Brain pericyte (primary cell): ENCODE measurements at regions not wholly inside any gene's neighbourhood (a gene's known extent, or its start where the extent isn't known, plus 50 kb on each side); places are given as distances from the start of the nearest gene placed in this dataset.

Experiments
- DNase-seq: peaks from one replicate; pipeline ENCODE4 v3.0.0-alpha.2; 2012; ENCODE audit warnings: low read depth, low spot score

DNA sequence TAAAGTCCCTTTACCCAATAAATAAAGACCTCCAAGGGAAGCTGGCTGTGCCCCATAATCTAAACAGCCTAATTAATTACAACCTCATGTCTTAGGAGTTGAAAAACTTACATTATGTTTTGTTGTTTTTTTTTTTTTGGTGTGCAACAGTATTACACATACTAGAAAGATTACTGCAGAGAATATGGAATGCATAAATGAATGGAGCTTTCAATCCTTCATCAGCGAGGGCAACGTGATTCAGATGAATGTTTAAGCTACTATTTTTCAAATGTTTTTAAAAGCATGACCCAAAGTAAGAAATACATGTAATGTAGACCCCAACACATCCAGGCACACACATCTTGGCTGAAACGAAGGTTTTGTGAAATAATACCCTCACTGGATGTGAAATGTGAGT, 167.1 kb upstream of the FN1 start:
- DNase-seq: no peak

DNA sequence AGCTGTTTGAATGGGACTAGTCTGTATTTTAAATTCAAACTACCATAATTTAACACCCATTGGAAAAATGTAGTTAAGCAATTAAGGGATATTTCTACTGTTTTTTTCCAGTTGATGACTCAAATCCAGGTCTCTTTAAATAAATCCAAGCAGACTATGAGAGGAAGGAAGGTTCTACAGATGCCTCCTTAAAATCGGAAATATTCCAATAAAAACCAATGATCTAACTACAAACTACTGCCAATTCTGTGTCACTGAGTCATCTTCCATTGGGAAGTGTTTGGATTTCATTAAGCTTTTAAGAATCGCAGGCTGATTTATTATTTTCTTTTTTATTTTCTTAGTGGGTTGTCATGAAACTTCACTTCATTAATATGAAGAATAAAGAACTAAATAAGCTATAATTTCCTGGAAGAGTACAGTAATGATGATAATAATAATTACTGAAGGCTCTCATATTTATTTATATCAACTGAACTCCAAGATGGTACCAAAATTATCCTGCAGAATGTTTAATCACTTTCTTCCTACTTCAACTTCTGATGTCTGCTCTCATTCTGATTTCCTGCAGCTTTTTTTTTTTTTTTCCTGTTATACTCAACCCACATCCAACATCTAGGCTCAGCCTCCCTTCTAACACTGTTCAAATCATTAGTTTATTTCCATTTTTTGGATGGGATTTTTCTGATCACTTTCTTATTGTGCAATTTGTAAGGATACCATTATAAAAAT, 166.3 kb upstream of the FN1 start:
- DNase-seq: no peak

DNA sequence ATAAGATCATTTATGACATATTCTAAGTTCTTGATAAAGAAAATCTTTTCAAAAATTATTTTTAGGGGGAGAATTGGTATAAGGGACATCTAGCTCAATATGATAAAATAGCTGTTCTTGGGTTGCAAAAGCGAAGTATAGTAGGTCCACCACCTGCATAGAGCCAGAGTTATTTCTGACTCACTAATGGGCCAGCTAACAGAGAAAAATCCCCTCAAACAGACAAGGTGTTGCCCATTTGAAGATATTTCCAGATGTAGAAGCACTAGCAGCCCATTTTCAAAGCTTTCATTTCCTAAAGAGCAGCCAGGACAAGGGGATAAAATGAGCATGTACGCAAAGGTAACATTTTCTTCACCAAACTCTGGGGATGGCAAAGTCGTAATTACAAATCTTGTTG, 165.7 kb upstream of the FN1 start:
- DNase-seq: no peak

DNA sequence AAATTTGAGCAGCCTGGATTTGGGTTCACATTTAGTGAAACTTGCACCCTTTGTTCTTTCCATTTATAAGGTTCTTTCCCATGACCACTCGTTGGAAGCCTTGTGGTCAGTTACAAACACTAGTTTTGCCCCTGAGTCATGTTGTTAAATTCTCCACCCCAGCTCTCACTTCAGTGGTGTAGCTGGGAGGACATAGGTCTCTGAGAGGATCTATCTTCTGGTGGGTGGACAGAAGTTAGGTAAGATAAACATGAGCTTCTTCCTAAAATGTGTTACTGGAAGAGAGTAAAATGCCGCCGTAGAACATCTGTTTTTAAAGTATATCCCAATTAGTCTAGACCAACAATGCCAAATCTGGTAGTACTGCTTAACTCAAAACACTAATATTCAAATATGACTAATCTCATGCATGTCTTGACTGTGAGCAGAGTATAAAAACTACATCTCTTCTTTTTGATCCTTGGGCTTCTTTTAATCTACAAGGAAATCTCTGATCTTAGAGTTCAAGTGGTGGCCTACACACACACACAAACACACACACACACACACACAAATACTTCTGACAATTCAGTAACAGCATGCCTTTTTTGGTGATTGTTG, 162.6 kb upstream of the FN1 start:
- no peak for DNase-seq

DNA sequence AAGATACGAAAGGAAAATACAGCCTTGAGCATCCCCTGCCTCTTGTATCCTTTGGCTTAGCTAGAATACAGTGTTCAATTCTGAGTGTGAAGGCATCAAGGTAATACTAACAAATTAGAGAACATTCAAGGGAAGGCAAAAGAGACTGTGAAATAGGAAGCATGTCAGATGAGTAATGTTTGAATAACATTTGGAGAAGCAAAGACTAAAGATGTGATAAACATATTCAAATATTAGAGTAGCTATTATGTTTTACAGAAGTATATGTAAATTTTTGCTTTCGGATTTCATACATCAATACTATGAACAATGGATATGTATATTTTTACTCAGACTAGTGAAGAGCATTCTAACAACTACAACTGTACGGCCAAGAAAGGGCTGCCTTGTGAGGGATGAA, 161.7 kb upstream of the FN1 start:
- no peak for DNase-seq

DNA sequence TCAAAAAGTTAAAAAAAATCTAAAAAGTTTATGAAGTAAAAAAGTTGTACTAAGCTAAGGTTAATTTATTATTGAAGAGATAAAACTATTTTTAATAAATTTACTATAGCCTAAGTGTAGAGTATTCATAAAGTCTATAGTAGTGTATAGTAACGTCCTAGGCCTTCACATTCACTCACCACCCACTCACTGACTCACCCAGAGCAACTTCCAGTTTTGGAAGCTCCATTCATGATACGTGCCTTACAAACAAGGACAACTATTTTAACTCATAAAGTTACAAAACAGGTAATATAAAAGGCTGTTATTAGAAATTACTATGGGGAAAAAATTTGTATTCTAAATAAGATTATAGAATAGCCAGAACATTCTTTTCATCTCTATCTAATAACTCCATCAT, 158.9 kb upstream of the FN1 start:
- DNase-seq: no peak

DNA sequence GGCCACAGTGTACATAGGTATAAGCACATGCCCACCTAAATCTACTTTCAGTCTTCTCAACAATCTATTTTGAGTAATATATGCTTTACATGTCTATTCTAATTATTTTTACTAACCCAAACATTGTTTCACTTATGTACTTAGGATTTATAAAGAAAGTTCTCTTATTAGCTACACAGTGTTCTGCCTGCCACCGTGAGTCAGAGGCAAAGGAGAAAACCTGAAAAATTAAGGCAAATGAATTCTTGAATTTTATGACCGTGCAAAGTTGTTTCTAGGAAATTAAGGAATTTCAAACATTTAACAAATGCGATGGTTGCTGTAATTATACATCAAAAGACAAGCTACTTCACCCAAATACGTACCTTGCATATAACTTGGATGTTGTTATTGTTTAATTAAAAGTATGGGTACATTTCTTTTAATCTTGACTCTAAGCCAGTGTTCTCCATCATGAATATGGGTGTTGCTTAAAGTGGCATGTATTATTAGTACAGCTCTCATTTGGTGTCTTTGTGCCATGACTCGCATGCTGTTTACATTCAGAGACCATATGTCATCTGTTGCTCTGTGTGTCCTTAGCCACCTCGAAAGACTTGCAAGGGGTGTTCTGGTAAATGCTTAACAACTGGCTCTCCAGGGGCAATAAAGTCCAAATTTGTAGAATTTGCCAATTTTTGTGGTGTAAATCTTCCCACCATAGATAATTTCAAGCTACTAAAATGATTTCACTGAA, 154.3 kb upstream of the FN1 start:
- DNase-seq: no peak

DNA sequence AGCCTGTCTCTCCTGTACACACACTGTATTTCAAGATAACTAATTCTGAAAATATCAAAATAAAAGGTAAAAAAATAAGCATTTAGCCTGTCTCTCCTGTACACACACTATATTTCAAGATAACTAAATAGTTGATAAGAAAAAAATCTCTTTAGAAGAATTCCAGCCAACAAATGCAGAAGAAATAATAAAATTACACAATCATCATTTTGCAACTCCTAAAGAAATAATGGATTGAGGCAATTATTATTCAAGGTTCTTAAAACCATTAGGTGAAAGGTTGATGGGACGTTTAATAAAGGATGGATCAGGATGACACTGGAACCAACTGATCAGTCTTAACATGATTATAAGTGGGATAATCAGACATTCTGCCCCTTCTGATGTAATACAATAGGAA, 148.0 kb upstream of the FN1 start:
- DNase-seq: no peak

DNA sequence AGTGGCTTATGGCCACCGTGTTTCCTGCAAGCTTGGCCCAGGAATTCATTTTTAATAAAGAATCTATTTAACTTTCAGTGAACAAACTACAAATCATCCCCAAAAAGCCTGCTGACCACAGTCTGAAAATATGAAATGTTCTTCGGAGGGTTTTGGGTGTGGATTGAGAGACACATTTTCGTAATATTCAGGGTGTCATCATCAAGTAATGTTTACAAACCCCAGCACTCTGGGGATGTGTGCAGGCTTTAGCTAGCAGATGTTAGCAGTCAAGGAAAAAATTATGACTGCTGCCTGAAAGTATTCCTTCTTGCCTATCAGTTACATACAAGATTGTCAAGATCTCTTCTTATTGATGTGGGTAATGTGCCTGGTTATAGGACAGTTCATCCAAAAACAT, 143.9 kb upstream of the FN1 start:
- DNase-seq: no peak

DNA sequence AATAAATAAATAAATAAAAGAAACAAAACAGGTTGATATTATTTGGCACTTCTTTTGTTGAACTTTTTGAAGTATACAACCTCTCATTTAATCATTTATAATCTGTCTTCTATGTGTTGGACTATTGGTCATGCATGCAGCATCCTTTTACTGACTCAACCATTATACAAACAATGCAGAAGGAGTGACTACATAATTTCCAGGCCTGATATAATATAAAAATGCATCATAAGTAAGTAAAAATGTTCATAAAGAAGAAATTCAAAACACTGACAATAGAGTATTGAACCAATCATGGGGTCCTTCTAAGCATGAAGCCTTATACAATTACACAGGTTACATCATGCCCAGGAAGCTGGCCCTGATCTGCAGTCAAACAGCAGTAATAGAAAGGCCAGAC, 141.5 kb upstream of the FN1 start:
- no peak for DNase-seq

DNA sequence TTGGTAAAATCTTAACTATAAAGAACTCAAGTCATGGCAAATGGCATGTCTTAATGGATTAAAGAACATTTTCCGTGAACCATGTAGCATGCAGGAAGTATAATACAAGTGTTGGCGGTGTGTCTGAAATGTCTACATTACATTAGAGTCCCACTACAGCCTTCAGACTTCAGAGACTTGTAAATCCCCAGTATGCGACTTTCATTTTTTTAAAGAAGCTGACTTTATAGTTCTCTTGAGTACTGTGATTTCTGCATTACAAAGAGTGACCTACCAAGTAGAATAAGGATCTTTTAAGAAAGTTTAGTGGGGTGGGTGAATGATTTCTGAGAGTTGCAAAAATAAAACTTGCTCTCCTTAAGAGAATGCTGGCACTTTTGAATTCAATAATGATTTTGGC, 140.7 kb upstream of the FN1 start:
- DNase-seq: no peak

DNA sequence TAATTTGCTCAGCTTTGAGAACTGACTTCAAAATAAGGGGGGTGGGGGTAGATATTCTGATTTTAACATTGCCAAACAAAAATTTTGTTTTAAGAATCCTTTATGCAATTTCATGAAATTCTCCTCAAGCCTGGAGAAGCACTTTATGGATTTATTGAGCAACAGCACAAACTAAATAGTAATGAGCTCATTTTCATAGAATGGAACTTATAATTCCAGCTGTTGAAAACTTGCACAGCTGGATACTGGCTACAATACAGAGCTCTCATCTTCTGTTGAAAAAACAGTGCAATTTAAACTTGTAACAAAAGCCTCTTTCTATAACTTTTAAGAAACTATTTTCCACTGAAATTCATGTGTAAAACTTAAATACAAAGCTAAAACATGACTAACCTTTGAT, 137.6 kb upstream of the FN1 start:
- DNase-seq: no peak

DNA sequence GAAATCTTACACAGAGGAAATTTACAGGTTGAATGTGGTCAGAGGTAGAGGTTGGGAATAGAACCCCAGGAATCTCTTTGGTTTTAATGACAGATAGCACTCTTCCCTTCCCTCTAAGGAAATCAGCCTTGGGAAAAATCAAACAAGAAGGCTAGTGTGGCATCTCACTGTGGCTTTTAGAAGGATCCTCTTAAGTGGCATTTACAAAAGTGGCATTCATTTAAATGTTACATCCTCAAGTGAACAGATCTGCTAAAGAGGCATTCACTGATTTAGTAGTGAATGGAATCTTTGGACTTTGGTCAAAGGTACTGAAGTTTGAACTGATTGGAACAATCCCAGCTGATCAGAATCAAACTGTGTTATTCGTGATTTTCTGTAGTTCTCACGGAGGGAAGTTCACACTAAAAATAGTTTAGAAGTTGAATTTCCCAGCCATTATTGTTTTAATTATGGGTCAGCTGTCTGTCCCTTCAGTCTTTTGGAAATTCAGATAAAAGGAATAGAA, 136.5 kb upstream of the FN1 start:
- no peak for DNase-seq

DNA sequence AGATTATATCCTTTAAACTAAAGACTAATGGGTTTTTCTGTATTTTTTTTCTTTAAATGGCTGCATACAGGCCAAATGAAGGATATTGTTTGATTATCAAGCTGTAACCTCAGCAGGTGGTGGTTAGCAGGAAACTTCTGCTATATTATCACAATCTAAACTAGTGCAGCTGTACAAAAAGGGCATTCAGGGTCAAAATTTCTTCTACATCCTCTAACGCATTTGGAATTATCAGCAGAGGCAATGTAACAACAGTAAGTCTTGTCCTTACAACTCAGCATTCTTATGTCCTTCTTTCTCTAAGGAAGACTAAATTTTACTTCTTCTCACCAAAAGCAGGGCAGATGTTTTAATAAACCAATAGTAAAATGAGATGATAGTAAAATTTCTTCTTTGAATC, 135.8 kb upstream of the FN1 start:
- DNase-seq: no peak

DNA sequence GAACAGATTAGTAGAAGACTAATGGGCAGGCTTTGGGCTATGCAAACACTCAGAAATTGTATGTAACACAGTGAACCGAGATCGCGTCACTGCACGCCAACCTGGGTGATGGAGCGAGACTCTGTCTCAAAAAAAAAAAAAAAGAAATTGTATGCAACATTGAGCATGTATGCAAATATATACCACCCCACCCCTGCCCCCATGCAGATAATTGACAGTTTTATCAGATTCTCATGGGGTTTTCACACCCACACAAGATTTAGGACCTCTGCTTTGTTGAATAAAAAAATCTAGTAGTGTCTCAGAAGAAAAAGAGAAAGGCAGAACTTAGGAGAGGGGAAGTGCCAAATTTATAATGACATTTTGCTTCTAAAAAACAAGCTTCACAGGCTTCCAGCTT, 131.6 kb upstream of the FN1 start:
- no peak for DNase-seq

DNA sequence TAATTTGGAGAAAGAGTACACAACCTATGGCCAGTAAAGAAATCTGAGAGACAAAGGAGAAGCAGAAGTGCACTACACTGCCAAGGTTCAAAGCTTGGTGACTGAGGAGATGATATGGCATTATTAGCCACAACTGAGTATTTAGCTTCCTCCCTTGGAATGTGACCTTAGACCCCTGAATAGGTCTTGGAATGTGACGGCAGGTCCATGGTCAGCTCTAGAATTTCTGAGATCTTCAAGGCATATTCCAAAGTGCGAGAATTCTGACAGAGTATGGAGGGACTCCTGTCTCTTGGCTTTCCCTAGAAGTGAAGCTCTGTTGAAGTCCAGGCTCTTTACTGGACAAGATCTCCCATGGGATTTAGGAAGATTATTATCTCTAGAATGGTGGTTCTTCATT, 130.0 kb upstream of the FN1 start:
- DNase-seq: no peak

DNA sequence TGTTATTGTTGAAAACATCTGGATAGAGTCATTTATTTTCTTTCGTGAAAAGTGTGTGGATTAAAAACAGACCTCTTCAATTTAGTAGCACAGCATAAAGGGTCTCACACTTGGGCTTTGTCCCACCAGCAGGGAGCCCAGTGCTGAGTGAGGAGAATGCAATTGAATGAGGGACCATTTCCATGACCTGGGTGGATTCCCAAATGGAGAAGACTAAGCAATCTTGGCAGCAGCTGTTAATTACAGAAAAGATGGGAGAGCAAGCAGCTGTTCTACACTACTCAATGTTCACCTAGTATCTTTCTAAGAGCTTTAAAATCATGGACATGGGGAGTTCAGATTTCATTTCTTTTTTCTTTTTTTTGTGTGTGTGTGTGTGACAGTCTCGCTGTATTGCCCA, 121.8 kb upstream of the FN1 start:
- DNase-seq: no peak

DNA sequence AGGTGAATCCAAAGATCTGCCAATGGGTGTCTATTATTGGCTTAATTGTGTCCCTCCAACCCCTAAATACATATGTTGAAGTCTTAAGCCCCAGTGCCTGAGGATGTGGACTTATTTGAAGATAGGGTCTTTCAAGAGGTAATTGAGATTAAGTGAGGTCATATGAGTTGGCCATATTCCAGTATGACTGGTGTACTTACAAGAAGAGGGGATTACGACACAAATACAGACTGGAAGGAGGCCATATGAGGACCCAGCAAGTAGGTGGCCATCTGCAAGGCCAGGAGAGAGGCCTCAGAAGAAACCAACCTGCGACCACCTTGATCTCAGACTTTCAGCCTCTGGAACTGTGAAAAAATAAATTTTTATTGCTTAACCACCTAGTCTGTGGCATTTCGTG, 121.1 kb upstream of the FN1 start:
- no peak for DNase-seq

DNA sequence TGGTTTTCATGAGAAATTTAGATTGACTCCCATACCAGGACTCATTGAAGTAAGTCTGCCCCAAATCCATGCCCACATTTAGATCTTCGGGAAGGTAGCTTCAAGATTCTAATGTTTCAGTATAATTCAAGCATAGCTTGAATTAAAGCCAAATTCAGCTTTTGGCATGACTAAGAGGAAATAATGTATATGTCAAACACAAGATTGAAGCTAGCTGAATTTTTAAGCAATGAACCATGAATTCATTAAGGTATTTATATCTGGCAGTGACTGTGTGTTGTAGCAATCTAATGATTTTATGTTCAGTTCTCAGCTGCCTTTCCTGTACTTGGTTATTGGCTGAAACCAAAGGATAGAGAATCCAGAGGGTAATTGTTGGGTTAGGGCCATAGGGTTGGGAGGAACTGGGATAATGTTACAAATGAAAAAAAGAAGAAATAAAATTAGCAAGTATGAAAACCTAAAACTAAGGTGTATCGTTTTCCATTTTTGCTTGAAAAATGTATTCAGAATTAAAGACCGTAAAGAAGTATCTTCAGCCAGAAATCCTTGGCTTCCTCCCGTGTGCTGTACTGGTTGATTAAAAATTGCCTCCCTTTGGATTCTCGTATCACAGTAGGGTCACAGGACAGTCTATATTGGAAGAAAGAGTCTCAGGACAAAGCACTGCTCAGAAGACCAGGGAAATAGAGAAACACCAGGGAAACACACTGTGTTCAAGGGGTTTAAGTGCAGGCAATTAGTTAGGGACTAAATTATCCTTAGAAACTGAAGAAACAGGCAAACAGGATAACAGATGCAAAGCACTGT, 119.0 kb upstream of the FN1 start:
- DNase-seq: no peak

DNA sequence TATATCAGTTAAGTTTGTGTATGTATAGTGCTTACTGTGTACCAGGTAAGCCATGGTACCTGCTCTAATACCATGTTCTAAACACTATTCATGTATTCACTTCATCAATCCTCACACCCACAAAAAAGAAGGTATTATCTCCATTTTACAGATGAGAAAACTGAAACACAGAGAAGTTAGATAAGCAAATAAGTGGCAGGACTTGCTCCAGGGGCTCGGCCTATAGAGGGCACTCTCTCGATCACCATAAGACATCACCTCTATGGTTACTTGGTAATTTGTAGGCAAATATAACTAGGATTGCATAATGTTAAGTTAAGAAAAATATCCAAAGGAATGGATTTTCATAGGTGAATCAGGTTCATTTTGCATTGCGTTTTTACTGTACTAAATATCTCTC, 118.1 kb upstream of the FN1 start:
- DNase-seq: no peak

DNA sequence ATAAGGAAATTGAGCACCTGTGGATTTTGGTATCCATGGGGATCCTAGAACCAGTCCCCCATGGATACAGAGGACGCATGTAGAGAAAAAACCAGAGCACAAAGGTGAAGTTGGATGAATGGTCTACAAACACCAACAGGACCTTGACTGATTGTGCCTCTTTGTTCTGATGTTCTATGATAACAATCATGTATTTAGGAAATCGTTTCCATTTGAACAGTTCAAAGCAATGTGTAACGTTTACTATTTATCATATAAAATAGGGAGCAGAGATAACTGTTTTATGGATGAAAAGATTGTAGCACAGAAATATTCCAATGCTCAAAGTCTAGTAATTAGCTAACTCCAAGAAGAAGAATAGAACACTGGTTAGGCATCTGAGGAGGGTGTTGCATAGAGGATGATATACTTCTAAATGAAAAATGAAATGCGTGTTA, 116.3 kb upstream of the FN1 start:
- DNase-seq: no peak

DNA sequence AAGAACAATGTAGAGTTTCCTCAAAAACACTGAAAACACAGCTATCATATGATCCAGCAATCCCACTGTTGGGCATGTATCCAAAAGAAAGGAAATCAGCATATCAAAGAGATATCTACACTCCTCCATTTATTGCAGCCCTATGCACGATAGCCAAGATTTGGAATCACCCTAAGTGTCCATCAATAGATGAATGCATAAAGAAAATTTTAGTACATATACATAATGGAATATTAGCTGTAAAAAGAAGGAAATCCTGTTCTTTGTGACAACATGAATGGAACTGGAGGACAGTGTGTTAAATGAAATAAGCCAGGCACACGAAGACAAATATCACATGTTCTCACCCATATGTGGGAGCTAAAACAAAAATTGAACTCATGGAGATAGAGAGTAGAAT, 114.5 kb upstream of the FN1 start:
- DNase-seq: no peak
